ENCODE measurements at regions not wholly inside any gene's neighbourhood (a gene's known extent, or its start where the extent isn't known, plus 50 kb on each side); places are given as distances from the start of the nearest gene placed in this dataset.

- TF ChIP-seq EZH2 (IDR thresholded peaks at IDR 0.05; ENCODE audit: insufficient read depth, poor library complexity, severe bottlenecking) (no peak), EZH2phosphoT487 (IDR thresholded peaks at IDR 0.05; ENCODE audit: insufficient read depth, low read depth) (no peak)
These were observed 64.8 kb upstream of the SLC1A4 start for GRCh38 chr2:64924170-64924934.
